T-cell (primary cell): ENCODE measurements at regions not wholly inside any gene's neighbourhood (a gene's known extent, or its start where the extent isn't known, plus 50 kb on each side); places are given as distances from the start of the nearest gene placed in this dataset.

Experiments
- ATAC-seq, 4 experiments: fragments of 200-7000 bp in 3 of 4; fragments of 150-1000 bp in 1 of 4; cut with Tn5 transposase; replicated peaks in 1 of 4; 1 replicate in 3 of 4; 2 replicates in 1 of 4; pipeline ENCODE4 v1.10.0; 2021; ENCODE audit warnings: moderate library complexity in 3 of 4, mild to moderate bottlenecking in 2 of 4, moderate number of reproducible peaks in 1 of 4
- CTCF ChIA-PET, 2 donors: fragments of 300-600 bp; sonication (Branson Sonifier 250); formaldehyde crosslinking; loops; one replicate each; lab custom pipeline; 2022; ENCODE audit warnings: antibody characterized with exemption in 2 of 2; lab: Charles Lee
- POLR2A ChIA-PET, 2 donors: fragments of 300-600 bp; sonication (Branson Sonifier 250); formaldehyde crosslinking; loops; one replicate each; lab custom pipeline; 2022; ENCODE audit warnings: antibody characterized with exemption in 2 of 2; lab: Charles Lee
- DNase-seq, 35 experiments: peaks; one replicate each; pipeline versions ENCODE4 v3.0.0 to v3.0.0-alpha.2; 2013 to 2023
- H3K27ac ChIP-seq: one replicate; pipeline ENCODE4 v1.5.1; 2013; ENCODE audit warnings: low read length
- H3K27me3 ChIP-seq, 2 experiments: replicated peaks in 1 of 2; 1 replicate in 1 of 2; 2 replicates in 1 of 2; pipeline versions ENCODE4 v1.6.1 to v1.7.0; 2013; ENCODE audit warnings: low read length in 1 of 2, mixed read lengths in 1 of 2; ENCODE audit not compliant: control insufficient read depth in 2 of 2, insufficient read depth in 2 of 2; ENCODE audit errors: extremely low read depth in 1 of 2
- H3K36me3 ChIP-seq, 2 donors: 1 replicate in 1 of 2; 2 replicates in 1 of 2; pipeline versions ENCODE4 v1.6.1 to v1.7.0; 2013; ENCODE audit warnings: low read length in 1 of 2; ENCODE audit not compliant: control insufficient read depth in 2 of 2, insufficient read depth in 1 of 2; ENCODE audit errors: extremely low read depth in 1 of 2
- H3K4me1 ChIP-seq, 2 experiments: 1 replicate in 1 of 2; 2 replicates in 1 of 2; pipeline versions ENCODE4 v1.6.1 to v1.7.0; 2013; ENCODE audit warnings: low read length in 2 of 2, mixed read lengths in 1 of 2; ENCODE audit not compliant: insufficient read depth in 2 of 2, control insufficient read depth in 1 of 2; ENCODE audit errors: extremely low read depth in 1 of 2
- H3K4me3 ChIP-seq, 2 donors: 1 replicate in 1 of 2; 2 replicates in 1 of 2; pipeline versions ENCODE4 v1.5.1 to v1.7.0; 2013; ENCODE audit warnings: mild to moderate bottlenecking in 2 of 2, low read length in 1 of 2, moderate library complexity in 1 of 2; ENCODE audit not compliant: control insufficient read depth in 1 of 2; ENCODE audit errors: extremely low read depth in 1 of 2
- H3K9me3 ChIP-seq: 2 replicates; pipeline ENCODE4 v1.7.0; 2013
- H3K27ac Mint-ChIP-seq, 2 donors: one replicate each; pipeline ENCODE4 v1.8.0; 2020 to 2021; ENCODE audit warnings: mild to moderate bottlenecking in 2 of 2, mixed read lengths in 2 of 2
- H3K27me3 Mint-ChIP-seq, 2 donors: one replicate each; pipeline ENCODE4 v1.8.0; 2021 to 2022; ENCODE audit warnings: mixed read lengths in 2 of 2
- H3K36me3 Mint-ChIP-seq: one replicate; pipeline ENCODE4 v1.8.0; 2021; ENCODE audit warnings: mixed read lengths
- H3K4me1 Mint-ChIP-seq, 3 donors: one replicate each; pipeline ENCODE4 v1.8.0; 2020 to 2022; ENCODE audit warnings: mixed read lengths in 3 of 3, mild to moderate bottlenecking in 1 of 3
- H3K4me3 Mint-ChIP-seq, 3 donors: one replicate each; pipeline ENCODE4 v1.8.0; 2020 to 2022; ENCODE audit warnings: mild to moderate bottlenecking in 3 of 3, mixed read lengths in 3 of 3, moderate library complexity in 3 of 3
- H3K9me3 Mint-ChIP-seq, 3 donors: one replicate each; pipeline ENCODE4 v1.8.0; 2020 to 2022; ENCODE audit warnings: mixed read lengths in 3 of 3
- WGBS: methylation state at CpG from one replicate; pipeline ENCODE4 v1.1.5; 2013; ENCODE audit warnings: missing lambda C conversion rate; ENCODE audit not compliant: insufficient coverage; 5-methylcytosine and 5-hydroxymethylcytosine counted together

DNA sequence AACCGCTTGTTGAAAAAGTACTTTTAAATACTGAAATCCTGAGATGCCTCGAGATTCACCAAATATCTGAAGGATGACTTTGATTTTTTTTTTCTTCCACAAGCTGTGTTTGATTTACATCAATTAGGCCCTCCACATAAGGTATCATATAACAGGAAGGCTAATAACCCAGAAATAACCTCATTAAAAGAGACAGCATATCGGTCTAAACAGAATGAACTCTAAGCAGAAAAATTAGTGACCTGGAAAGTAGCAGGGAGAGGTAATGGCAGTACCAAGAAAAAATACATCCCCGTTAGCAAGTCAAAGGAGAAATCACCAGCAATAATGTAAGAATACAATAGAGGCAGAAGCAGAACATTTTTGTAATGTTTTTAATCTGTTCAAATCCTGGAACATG lies 452.4 kb upstream of the TSHZ3 start:
- peaks cover 2 to 4% of the 10 kb centered on the region in 2 donors for H3K27me3 Mint-ChIP-seq
- ChIA-PET CTCF (no interaction called here), POLR2A (no interaction called here)
- WGBS, result no CpG with 5 or more reads among the region's 4 CpGs
- H3K36me3 ChIP-seq, result no peaks in the 10 kb centered on the region
- H3K9me3 ChIP-seq, result no peaks in the 10 kb centered on the region
- no peak overlapping the region for H3K27ac Mint-ChIP-seq
- DNase-seq (no peak), ATAC-seq (no peak)
- H3K9me3 Mint-ChIP-seq, result peaks cover 0 to 16% (median 4%) of the 10 kb centered on the region in 3 donors
- H3K27me3 ChIP-seq, result peaks cover 0 to 4% of the 10 kb centered on the region in 2 experiments
- no peaks in the 10 kb centered on the region for H3K4me1 Mint-ChIP-seq
- H3K4me1 ChIP-seq, result no peaks in the 10 kb centered on the region
- H3K4me3 ChIP-seq, result no peak overlapping the region
- H3K27ac ChIP-seq, result no peak overlapping the region
- H3K36me3 Mint-ChIP-seq, result no peaks in the 10 kb centered on the region
- no peak overlapping the region for H3K4me3 Mint-ChIP-seq

DNA sequence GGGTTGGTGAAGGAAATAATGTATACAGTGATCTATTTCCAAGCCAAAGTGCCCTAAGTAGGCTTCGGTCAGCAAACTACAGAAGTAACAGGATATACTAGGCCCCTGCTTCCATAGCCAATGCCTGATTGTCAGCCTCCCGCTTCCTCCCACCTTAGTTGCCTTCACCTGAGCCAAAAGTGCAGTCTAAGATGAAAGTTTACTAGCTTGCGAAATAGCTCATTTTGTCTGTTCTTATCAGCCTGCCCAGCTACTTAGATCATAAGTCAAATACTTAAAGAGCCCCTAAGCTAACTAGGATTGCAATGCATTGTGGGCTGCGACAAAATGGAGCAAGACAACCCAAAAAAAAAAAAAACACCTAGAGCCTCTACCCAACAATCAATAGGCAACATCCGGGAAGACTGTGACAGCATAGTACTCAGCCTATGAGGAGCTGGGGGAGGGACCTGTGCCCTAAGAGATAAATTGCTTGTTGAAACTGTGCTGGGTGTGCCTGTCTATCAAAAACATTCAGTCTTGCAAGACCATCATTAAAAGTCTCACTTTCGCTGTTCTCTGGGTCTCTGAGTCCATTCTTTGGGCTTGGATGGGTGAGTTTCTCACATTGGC lies 454.7 kb upstream of the TSHZ3 start:
- no peak overlapping the region for H3K4me3 Mint-ChIP-seq

DNA sequence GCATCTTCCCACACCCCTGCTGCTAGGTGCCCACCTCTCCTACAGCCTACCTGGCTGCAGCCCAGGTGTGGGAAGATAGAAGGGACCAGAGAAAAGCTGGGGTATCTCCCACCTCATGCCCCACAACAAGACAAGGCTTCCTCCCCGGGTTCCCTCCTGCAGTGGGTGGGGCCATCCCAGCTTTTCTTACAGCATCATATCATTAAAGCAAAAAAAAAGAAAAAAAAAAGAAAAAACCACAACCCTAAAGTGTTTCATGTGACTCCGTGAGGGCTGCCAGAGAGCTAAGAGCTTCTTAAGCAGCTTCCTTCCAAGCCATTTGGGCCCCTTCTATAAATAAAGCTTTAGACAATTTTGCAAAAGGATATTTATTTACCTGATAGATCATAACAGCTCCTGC lies 455.4 kb upstream of the TSHZ3 start:
- ATAC-seq, result no peak

More for the DNA sequence above, 454.7 kb upstream of the TSHZ3 start:
- WGBS, result 40% methylated on average over 2 of the region's 6 CpGs
- no peaks in the 10 kb centered on the region for H3K4me1 Mint-ChIP-seq
- H3K36me3 Mint-ChIP-seq, result no peaks in the 10 kb centered on the region
- Histone ChIP-seq H3K36me3 (no peaks in the 10 kb centered on the region), H3K27me3 (peaks cover 0 to 4% of the 10 kb centered on the region in 2 experiments), H3K9me3 (no peaks in the 10 kb centered on the region), H3K4me3 (no peak overlapping the region), H3K27ac (no peak overlapping the region), H3K4me1 (no peaks in the 10 kb centered on the region)
- ChIA-PET CTCF (interaction anchor here in 1 of 2 donors (0.7 kb wide), 2 partner anchors 57 to 87 kb away, joined by 3 to 6 read pairs; no protein-coding TSS in a partner anchor), POLR2A (no interaction called here)
- peaks cover 2 to 4% of the 10 kb centered on the region in 2 donors for H3K27me3 Mint-ChIP-seq
- DNase-seq (no peak), ATAC-seq (no peak)
- peaks cover 0 to 10% (median 1%) of the 10 kb centered on the region in 3 donors for H3K9me3 Mint-ChIP-seq
- H3K27ac Mint-ChIP-seq, result no peak overlapping the region

DNA sequence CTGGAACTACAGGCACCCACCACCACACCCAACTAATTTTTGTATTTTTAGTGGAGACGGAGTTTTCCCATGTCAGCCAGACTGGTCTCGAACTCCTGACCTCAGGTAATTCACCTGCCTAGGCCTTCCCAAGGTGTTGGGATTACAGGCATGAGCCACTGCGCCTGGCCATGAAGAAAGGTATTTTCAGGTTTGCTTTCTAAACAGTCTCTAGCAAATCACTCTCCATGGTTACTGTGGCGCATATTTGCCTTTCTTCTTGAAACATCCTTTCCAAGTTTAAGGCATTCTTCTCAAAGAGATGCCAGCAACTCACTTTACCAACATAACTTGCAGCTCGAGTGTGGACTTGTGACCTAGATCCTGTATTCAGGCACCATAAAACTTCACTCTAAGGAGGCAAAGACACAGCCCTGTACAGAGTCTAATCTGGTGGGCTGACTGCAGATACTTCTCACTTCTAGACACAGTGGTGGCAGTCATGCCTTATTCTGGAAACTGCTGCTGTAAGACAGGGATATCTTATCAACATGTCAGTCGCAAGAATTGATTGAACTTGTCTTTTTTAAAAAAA lies 461.4 kb upstream of the TSHZ3 start:
- Histone ChIP-seq H3K4me3 (no peak overlapping the region), H3K9me3 (no peaks in the 10 kb centered on the region), H3K27ac (no peak overlapping the region), H3K4me1 (no peaks in the 10 kb centered on the region), H3K27me3 (no peaks in the 10 kb centered on the region), H3K36me3 (no peaks in the 10 kb centered on the region)
- no peaks in the 10 kb centered on the region for H3K4me1 Mint-ChIP-seq
- no peak for DNase-seq
- CTCF ChIA-PET, result no interaction called here
- peaks cover 2 to 6% (median 6%) of the 10 kb centered on the region in 3 donors for H3K9me3 Mint-ChIP-seq
- no peaks in the 10 kb centered on the region for H3K27me3 Mint-ChIP-seq
- H3K4me3 Mint-ChIP-seq, result no peak overlapping the region
- H3K36me3 Mint-ChIP-seq, result no peaks in the 10 kb centered on the region
- WGBS, result 100% methylated on average over 1 of the region's 6 CpGs
- POLR2A ChIA-PET, result no interaction called here
- ATAC-seq, result no peak
- no peak overlapping the region for H3K27ac Mint-ChIP-seq

More for the DNA sequence above, 455.4 kb upstream of the TSHZ3 start:
- Histone ChIP-seq H3K27me3 (peaks cover 0 to under 1% of the 10 kb centered on the region in 2 experiments), H3K4me3 (no peak overlapping the region), H3K4me1 (no peaks in the 10 kb centered on the region), H3K9me3 (no peaks in the 10 kb centered on the region), H3K27ac (no peak overlapping the region), H3K36me3 (no peaks in the 10 kb centered on the region)
- no peak overlapping the region for H3K27ac Mint-ChIP-seq
- H3K36me3 Mint-ChIP-seq, result no peaks in the 10 kb centered on the region
- peaks cover 2 to 4% of the 10 kb centered on the region in 2 donors for H3K27me3 Mint-ChIP-seq
- no peak for DNase-seq
- H3K4me3 Mint-ChIP-seq, result no peak overlapping the region
- no CpG with 5 or more reads among the region's 2 CpGs for WGBS
- H3K4me1 Mint-ChIP-seq, result no peaks in the 10 kb centered on the region
- peaks cover 0 to 11% (median 2%) of the 10 kb centered on the region in 3 donors for H3K9me3 Mint-ChIP-seq
- ChIA-PET CTCF (interaction anchor here in 1 of 2 donors (0.7 kb wide), 1 partner anchor 58 kb away, joined by 3 read pairs; no protein-coding TSS in a partner anchor), POLR2A (no interaction called here)

DNA sequence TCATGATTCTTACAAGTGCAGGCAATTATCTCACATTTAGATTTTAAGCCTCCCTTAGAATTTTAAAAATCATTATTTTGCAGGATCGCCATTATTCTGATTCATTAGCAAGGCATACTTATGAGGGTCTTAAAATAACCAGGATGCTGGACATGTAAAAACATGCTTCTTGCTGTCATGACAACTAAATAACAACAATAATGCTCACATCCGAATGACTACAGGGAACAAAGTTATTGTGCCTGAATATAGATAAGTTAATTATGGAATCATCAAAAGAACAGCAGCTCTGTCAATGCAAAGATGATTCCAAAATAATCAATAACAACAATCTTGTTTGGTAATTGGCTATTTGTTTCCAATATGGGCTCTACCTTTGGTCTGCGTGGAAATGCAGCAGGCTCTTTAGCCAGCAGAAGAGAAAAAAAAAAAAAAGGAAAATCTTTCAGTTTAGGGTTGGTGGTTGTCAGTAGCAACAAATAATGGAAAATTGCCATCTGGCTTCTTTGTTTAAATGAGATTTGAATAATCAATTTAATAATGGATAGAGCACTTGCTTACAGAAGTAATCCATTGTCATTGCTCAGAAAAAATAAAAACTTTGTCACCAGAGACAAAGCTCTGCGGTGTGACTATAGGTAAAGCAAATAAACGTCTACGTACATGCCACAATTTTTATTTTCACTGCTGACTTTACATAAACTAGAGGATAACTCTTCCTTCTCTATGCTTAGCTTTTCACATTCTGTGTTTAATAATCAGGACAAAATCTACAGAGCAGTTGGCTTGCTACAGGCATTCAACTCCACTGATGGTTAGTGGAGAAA lies 468.9 kb upstream of the TSHZ3 start:
- Mint-ChIP-seq H3K36me3 (no peaks in the 10 kb centered on the region), H3K27ac (no peak overlapping the region), H3K4me3 (no peak overlapping the region), H3K27me3 (peaks cover 0 to 4% of the 10 kb centered on the region in 2 donors), H3K9me3 (peaks cover 0 to 6% (median 0%) of the 10 kb centered on the region in 3 donors), H3K4me1 (no peaks in the 10 kb centered on the region)
- no peaks in the 10 kb centered on the region for H3K36me3 ChIP-seq
- ChIA-PET CTCF (no interaction called here), POLR2A (interaction anchor here in 1 of 2 donors (0.7 kb wide), 1 partner anchor 1670 kb away, joined by 4 read pairs; no protein-coding TSS in a partner anchor)
- H3K4me1 ChIP-seq, result no peaks in the 10 kb centered on the region
- no peak overlapping the region for H3K27ac ChIP-seq
- H3K27me3 ChIP-seq, result no peaks in the 10 kb centered on the region
- ATAC-seq (no peak), DNase-seq (no peak)
- H3K9me3 ChIP-seq, result no peaks in the 10 kb centered on the region
- 100% methylated on average over 1 of the region's 6 CpGs for WGBS
- H3K4me3 ChIP-seq, result no peak overlapping the region

DNA sequence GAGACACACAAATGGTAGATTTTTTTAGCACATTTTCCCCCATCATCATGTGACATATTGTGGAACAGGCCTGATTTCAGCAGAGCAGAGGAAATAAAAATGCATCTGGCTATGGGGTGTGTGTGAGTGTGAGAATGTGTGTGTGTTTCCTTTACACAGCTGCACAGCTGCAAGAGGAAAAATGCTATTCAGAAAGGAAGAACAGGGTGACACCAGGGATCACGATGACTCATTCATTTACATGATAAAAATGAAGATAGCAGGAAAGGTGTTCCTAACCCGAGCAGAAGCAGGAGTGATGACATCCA lies 469.5 kb upstream of the TSHZ3 start:
- no peak for DNase-seq
- peaks cover 0 to 4% of the 10 kb centered on the region in 2 donors for H3K27me3 Mint-ChIP-seq
- H3K27ac Mint-ChIP-seq, result no peak overlapping the region
- Histone ChIP-seq H3K36me3 (no peaks in the 10 kb centered on the region), H3K4me1 (no peaks in the 10 kb centered on the region), H3K4me3 (no peak overlapping the region), H3K9me3 (no peaks in the 10 kb centered on the region), H3K27me3 (no peaks in the 10 kb centered on the region), H3K27ac (no peak overlapping the region)
- ChIA-PET POLR2A (interaction anchor here in 1 of 2 donors (0.7 kb wide), 1 partner anchor 1670 kb away, joined by 4 read pairs; no protein-coding TSS in a partner anchor), CTCF (no interaction called here)
- H3K4me1 Mint-ChIP-seq, result no peaks in the 10 kb centered on the region
- WGBS, result 0% methylated on average over 1 of the region's 2 CpGs
- H3K9me3 Mint-ChIP-seq, result peaks cover 0 to 6% (median 0%) of the 10 kb centered on the region in 3 donors
- no peak overlapping the region for H3K4me3 Mint-ChIP-seq
- no peak for ATAC-seq
- no peaks in the 10 kb centered on the region for H3K36me3 Mint-ChIP-seq
